Esophagus muscularis mucosa (tissue), 4 donors: ENCODE measurements at regions not wholly inside any gene's neighbourhood (a gene's known extent, or its start where the extent isn't known, plus 50 kb on each side); places are given as distances from the start of the nearest gene placed in this dataset.

Experiments used
- EP300 ChIP-seq: sonication (generic); formaldehyde crosslinking; IDR thresholded peaks from one replicate; pipeline ENCODE4 v1.6.1; 2017; ENCODE audit warnings: antibody characterized with exemption
- POLR2A ChIP-seq: fragments of 450-650 bp; IDR thresholded peaks from one replicate; pipeline ENCODE4 v1.6.1; 2017; ENCODE audit warnings: antibody characterized with exemption, moderate library complexity, mild to moderate bottlenecking, low read depth
- POLR2AphosphoS5 ChIP-seq, 2 donors: sonication (generic); formaldehyde crosslinking; IDR thresholded peaks; one replicate each; pipeline ENCODE4 v1.6.1; 2017; ENCODE audit warnings: antibody characterized with exemption in 2 of 2
- TF ChIP-seq, protein P1 (sequence below), 3 experiments: fragments of 200-600 bp in 2 of 3; fragments of 450-650 bp in 1 of 3; sonication (generic) in 2 of 3; IDR thresholded peaks; one replicate each; pipeline ENCODE4 v1.5.1; 2017 to 2019; ENCODE audit warnings: antibody characterized with exemption in 3 of 3, mild to moderate bottlenecking in 2 of 3, moderate library complexity in 1 of 3

DNA sequence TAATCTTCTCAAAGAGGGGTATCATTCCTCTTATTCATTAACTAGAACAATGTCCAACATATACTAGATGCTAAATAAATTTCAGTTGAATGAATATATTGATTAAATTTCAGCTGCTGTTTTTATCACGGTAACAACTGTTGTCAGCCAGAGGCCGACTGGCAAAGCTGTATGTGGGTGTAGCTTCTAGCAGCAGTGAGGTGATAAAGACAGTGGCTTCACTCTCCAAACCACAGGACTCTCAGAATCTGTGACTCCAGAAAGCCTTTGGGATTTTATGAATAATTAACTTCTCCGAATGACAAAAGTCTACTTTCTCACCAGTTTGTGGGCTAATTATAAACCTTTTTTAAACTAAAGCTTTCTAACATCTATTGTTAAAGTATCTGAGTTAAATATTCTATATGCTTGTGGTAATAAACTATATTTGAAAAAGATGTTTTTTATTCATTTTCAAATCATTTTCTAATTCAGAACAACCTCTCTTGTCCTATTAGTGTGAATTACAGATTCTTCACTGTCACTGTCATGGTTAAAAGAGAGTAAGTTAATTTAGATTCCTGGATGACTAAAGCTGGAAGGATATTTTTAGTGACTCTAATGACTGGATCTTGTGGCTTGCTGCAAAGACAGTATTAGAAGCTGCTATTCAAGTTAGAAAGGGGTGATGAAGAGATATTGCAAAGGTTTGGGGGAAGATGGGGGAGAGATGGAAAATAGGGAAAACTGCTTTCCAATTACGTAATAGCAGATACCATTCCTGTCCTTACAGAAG lies 796.4 kb upstream of the ARPP21 start:
- TF ChIP-seq, protein P1, sequence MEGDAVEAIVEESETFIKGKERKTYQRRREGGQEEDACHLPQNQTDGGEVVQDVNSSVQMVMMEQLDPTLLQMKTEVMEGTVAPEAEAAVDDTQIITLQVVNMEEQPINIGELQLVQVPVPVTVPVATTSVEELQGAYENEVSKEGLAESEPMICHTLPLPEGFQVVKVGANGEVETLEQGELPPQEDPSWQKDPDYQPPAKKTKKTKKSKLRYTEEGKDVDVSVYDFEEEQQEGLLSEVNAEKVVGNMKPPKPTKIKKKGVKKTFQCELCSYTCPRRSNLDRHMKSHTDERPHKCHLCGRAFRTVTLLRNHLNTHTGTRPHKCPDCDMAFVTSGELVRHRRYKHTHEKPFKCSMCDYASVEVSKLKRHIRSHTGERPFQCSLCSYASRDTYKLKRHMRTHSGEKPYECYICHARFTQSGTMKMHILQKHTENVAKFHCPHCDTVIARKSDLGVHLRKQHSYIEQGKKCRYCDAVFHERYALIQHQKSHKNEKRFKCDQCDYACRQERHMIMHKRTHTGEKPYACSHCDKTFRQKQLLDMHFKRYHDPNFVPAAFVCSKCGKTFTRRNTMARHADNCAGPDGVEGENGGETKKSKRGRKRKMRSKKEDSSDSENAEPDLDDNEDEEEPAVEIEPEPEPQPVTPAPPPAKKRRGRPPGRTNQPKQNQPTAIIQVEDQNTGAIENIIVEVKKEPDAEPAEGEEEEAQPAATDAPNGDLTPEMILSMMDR (IDR thresholded peaks at IDR 0.05), result no peak
- TF ChIP-seq POLR2A, result no peak
- no peak for TF ChIP-seq POLR2AphosphoS5 (IDR thresholded peaks at IDR 0.05)
- TF ChIP-seq EP300, result no peak
